Fibroblast of lung (primary cell): ENCODE measurements at regions not wholly inside any gene's neighbourhood (a gene's known extent, or its start where the extent isn't known, plus 50 kb on each side); places are given as distances from the start of the nearest gene placed in this dataset.

Experiments
- DNase-seq, 2 donors: peaks; one replicate each; pipeline versions ENCODE4 v3.0.0 to v3.0.0-alpha.2; 2010; ENCODE audit warnings: low read depth in 2 of 2
- H2AFZ ChIP-seq: 2 replicates; pipeline ENCODE4 v1.5.1; 2012; ENCODE audit warnings: low read length, control low read depth, inconsistent platforms
- H3K27ac ChIP-seq: 2 replicates; pipeline ENCODE4 v1.5.1; 2011; ENCODE audit warnings: low read length, control low read depth; ENCODE audit not compliant: insufficient read depth
- H3K27me3 ChIP-seq: 2 replicates; pipeline ENCODE4 v1.5.1; 2011; ENCODE audit warnings: mild to moderate bottlenecking, low read length; ENCODE audit not compliant: control insufficient read depth, insufficient read depth
- H3K36me3 ChIP-seq: 2 replicates; pipeline ENCODE4 v1.5.1; 2011; ENCODE audit warnings: low read length; ENCODE audit not compliant: control insufficient read depth, insufficient read depth
- H3K4me1 ChIP-seq: 2 replicates; pipeline ENCODE4 v1.5.1; 2011; ENCODE audit warnings: low read length; ENCODE audit not compliant: control insufficient read depth, insufficient read depth; ENCODE audit errors: extremely low read depth
- H3K4me2 ChIP-seq: 2 replicates; pipeline ENCODE4 v1.5.1; 2011; ENCODE audit warnings: low read length, control low read depth; ENCODE audit not compliant: insufficient read depth; ENCODE audit errors: extremely low read depth
- H3K4me3 ChIP-seq, 4 experiments: fragments of 200-600 bp in 1 of 4; sonication (generic) in 1 of 4; replicated peaks in 1 of 4; 2 replicates each; pipeline ENCODE4 v1.5.1; 2011 to 2016; ENCODE audit warnings: low read length in 4 of 4, low read depth in 3 of 4, mild to moderate bottlenecking in 3 of 4, control low read depth in 2 of 4, inconsistent platforms in 1 of 4, mixed read lengths in 1 of 4; ENCODE audit not compliant: insufficient read depth in 1 of 4; ENCODE audit errors: control extremely low read depth in 1 of 4
- H3K79me2 ChIP-seq: 2 replicates; pipeline ENCODE4 v1.5.1; 2012; ENCODE audit warnings: mild to moderate bottlenecking, low read length, inconsistent platforms; ENCODE audit not compliant: control insufficient read depth, insufficient read depth
- H3K9ac ChIP-seq: 2 replicates; pipeline ENCODE4 v1.5.1; 2011; ENCODE audit warnings: mild to moderate bottlenecking, low read length, control low read depth; ENCODE audit not compliant: insufficient read depth
- H3K9me3 ChIP-seq: 2 replicates; pipeline ENCODE4 v1.5.1; 2012; ENCODE audit warnings: low read depth, low read length; ENCODE audit not compliant: control insufficient read depth, insufficient read depth
- H4K20me1 ChIP-seq: 2 replicates; pipeline ENCODE4 v1.5.1; 2011; ENCODE audit warnings: low read length; ENCODE audit not compliant: control insufficient read depth, insufficient read depth; ENCODE audit errors: extremely low read depth
- CTCF ChIP-seq, 2 donors: IDR thresholded peaks in 1 of 2; conservative IDR thresholded peaks in 1 of 2; 1 replicate in 1 of 2; 2 replicates in 1 of 2; pipeline ENCODE4 v1.5.1; 2011 to 2012; ENCODE audit warnings: low read length in 2 of 2, control low read depth in 1 of 2, inconsistent platforms in 1 of 2, low read depth in 1 of 2, mild to moderate bottlenecking in 1 of 2
- EZH2 ChIP-seq: IDR thresholded peaks from 2 replicates; pipeline ENCODE4 v1.5.1; 2012; ENCODE audit warnings: low read length, control low read depth, mild to moderate bottlenecking; ENCODE audit errors: missing control alignments

DNA sequence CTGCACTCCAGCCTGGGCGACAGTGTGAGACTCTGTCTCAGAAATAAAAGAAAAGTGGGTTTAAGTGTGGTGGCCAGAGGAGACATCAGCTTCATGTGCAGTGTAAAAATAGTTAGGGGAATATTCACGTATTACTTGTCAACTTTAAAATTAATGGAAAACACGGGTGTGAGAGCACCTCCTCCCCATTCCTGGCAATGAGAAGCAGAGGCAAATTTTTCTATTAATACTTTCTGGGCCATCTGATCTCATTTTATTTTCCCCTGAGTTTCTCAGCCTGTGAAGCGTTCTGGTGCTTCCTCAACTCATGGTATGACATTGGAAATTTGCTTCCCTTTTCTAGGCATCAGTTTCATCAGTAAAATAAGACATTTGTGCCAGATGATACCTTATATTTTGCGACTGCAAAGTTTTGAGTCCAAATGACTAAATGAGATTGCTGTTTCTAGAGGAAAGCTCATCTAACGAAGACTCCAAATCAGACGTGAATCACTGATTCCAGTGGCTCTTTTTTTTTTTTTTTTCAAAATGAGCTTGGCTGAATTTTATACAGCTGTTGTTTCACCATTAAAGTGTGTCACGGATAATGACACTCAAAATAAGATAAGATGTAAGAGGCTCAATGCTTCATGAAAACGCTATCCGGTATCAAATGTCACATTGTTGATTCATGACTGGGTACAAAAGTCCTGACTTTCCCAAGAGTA lies 104.6 kb downstream of the MSX2 start:
- Histone ChIP-seq H3K9me3 (no peaks in the 10 kb centered on the region), H3K27ac (no peak overlapping the region), H3K79me2 (no peaks in the 10 kb centered on the region), H4K20me1 (no peaks in the 10 kb centered on the region), H3K36me3 (no peaks in the 10 kb centered on the region), H2AFZ (no peak overlapping the region), H3K27me3 (no peaks in the 10 kb centered on the region), H3K4me3 (no peak overlapping the region), H3K4me1 (no peaks in the 10 kb centered on the region), H3K9ac (no peak overlapping the region), H3K4me2 (no peak overlapping the region)
- TF ChIP-seq CTCF (conservative IDR thresholded peaks at IDR 0.05 in 1 of 2, IDR thresholded peaks at IDR 0.05 in 1 of 2; ENCODE audit: low read depth in 1 of 2, low read length in 2 of 2), result no peak
- no peak for TF ChIP-seq EZH2
- peak; percentile 41 to 56 for DNase-seq

DNA sequence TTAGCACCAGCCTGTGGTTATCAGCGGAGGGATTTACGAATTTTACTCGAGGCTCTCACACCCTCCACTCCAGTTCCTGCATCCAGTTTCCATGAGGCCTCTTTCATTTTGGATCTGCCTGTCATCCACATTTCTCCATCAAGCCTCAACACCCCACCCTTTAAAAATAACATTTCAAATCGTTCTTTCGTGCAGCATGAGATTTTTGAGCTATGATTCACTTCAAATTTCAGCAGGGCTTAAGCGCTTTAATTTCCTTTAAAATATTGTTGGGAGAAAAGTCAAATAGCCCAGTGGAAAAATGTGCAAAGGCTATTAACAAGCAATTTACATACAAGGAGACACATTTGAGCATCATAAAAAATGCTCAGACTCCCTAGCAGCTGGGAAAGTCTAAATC lies 103.2 kb downstream of the MSX2 start:
- Histone ChIP-seq H3K4me3 (no peak overlapping the region), H3K4me2 (no peak overlapping the region), H3K9me3 (no peaks in the 10 kb centered on the region), H3K27ac (no peak overlapping the region), H3K36me3 (no peaks in the 10 kb centered on the region), H3K4me1 (no peaks in the 10 kb centered on the region), H4K20me1 (no peaks in the 10 kb centered on the region), H3K79me2 (no peaks in the 10 kb centered on the region), H3K9ac (no peak overlapping the region), H2AFZ (no peak overlapping the region), H3K27me3 (no peaks in the 10 kb centered on the region)
- TF ChIP-seq EZH2 (no peak), CTCF (conservative IDR thresholded peaks at IDR 0.05 in 1 of 2, IDR thresholded peaks at IDR 0.05 in 1 of 2; ENCODE audit: low read depth in 1 of 2, low read length in 2 of 2) (no peak)
- peak; percentile 73 to 80 for DNase-seq

DNA sequence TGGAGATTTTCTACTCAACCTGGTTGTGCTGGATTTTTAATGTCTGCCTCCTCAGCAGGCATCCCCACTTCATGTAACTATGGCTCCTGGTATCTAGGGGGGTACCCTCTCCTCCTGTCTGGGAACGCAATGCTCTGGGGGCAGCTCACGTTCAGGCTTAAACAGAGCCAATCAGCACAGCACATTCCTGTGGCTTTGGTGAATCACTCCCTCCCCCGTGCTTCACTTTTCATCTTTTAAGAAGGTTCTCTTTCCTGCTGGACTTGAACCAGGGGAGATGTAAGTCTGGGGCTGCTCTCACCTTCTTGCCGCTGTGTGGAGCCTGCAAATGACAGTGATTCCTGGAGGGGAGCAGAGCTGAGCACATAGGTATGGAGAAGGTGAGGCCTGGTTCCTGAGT lies 101.2 kb downstream of the MSX2 start:
- H3K27ac ChIP-seq, result no peak overlapping the region
- no peak overlapping the region for H2AFZ ChIP-seq
- no peak for TF ChIP-seq EZH2
- no peak for TF ChIP-seq CTCF (conservative IDR thresholded peaks at IDR 0.05 in 1 of 2, IDR thresholded peaks at IDR 0.05 in 1 of 2; ENCODE audit: low read depth in 1 of 2, low read length in 2 of 2)
- no peak overlapping the region for H3K9ac ChIP-seq
- H3K9me3 ChIP-seq, result no peaks in the 10 kb centered on the region
- DNase-seq, result peak; percentile 66 to 83
- H4K20me1 ChIP-seq, result no peaks in the 10 kb centered on the region
- H3K79me2 ChIP-seq, result no peaks in the 10 kb centered on the region
- no peak overlapping the region for H3K4me2 ChIP-seq
- no peak overlapping the region for H3K4me3 ChIP-seq
- H3K27me3 ChIP-seq, result no peaks in the 10 kb centered on the region
- no peaks in the 10 kb centered on the region for H3K4me1 ChIP-seq
- H3K36me3 ChIP-seq, result no peaks in the 10 kb centered on the region
